CD1c-positive myeloid dendritic cell (primary cell): ENCODE measurements at regions not wholly inside any gene's neighbourhood (a gene's known extent, or its start where the extent isn't known, plus 50 kb on each side); places are given as distances from the start of the nearest gene placed in this dataset.
A peak's percentile ranks its signal among the peaks of the same experiment; 100 is the strongest.

Source experiments
- DNase-seq: peaks from one replicate; pipeline ENCODE4 v3.0.0-alpha.2; 2016; ENCODE audit errors: extremely low spot score

- DNase-seq = peak; percentile 36
Observed at GRCh38 chr16:77662246-77662645, 60.1 kb upstream of the NUDT7 start.

- DNase-seq = no peak
Observed at GRCh38 chr16:77663711-77664110, 58.6 kb upstream of the NUDT7 start.

DNA sequence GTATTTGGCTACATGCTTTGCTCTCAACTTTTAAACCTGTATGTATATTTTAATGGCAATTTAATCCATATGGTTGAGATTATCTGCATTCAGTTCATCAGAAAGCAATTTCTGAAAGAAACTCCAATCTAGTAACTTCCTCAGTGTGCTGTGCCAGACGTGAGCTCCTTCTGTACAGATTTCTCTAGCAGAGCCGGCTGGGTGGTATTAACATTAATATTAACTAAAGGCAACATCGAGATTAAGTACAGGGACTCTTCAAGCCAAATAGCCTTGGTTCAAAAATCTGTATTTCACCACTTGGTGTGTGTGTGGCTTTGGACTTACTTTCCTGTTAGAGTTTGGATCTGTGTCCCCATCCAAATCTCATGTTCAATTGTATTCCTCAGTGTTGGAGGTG is 55.5 kb upstream of the NUDT7 start:
- DNase-seq = no peak

- no peak for DNase-seq
Observed at GRCh38 chr16:77668201-77668600, 54.1 kb upstream of the NUDT7 start.

DNA sequence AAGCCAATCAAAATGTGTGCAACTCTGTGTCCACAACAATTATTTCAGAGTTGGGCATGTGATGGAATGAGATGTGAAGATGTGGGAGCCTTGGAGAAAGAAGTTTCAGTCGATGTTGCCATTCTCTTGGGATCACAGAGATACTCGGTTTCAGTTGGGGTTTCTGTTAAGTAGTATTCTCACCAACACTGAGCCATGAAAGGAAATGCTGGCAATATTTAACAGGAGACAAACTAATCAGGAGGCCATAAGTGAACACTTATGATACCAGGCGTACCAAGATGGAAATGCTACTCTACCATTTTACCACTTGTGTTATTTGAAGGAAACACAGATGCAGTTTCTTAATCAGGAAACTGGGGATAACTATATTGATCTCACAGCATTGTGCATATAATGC is 53.3 kb upstream of the NUDT7 start:
- DNase-seq = no peak
